Activated T-helper 2 cell treated with anti-CD3 and anti-CD28 coated beads, Interferon-gamma antibody, Interleukin-2, Interleukin-4, amounts not matched to agents 10 μg/mL and 5 μg/mL and 100 μg/mL, durations not matched to agents 14 hours and 24 hours and 36 hours (primary cell): ENCODE measurements at regions not wholly inside any gene's neighbourhood (a gene's known extent, or its start where the extent isn't known, plus 50 kb on each side); places are given as distances from the start of the nearest gene placed in this dataset.

Experiments
- DNase-seq: peaks from one replicate; pipeline ENCODE4 v3.0.0; 2021; ENCODE audit warnings: low spot score
- H3K27ac Mint-ChIP-seq: one replicate; pipeline ENCODE4 v1.8.0; 2021; ENCODE audit warnings: mixed read lengths
- H3K27me3 Mint-ChIP-seq: one replicate; pipeline ENCODE4 v1.8.0; 2021; ENCODE audit warnings: low read depth, mixed read lengths
- H3K36me3 Mint-ChIP-seq: one replicate; pipeline ENCODE4 v1.8.0; 2021; ENCODE audit warnings: low read depth, mixed read lengths
- H3K4me1 Mint-ChIP-seq: one replicate; pipeline ENCODE4 v1.8.0; 2021; ENCODE audit warnings: low read depth, mixed read lengths
- H3K4me3 Mint-ChIP-seq: one replicate; pipeline ENCODE4 v1.8.0; 2021; ENCODE audit warnings: low read depth, mild to moderate bottlenecking, moderate library complexity, mixed read lengths
- H3K9me3 Mint-ChIP-seq: one replicate; pipeline ENCODE4 v1.8.0; 2021; ENCODE audit warnings: mixed read lengths
- intact Hi-C: fragments of 100-400 bp; cut with micrococcal nuclease; formaldehyde crosslinking; loops from one replicate; pipeline ENCODE4 v1.15.1; 2023

- Mint-ChIP-seq H3K9me3 (no peaks in the 10 kb centered on the region), H3K4me3 (no peak overlapping the region), H3K4me1 (peaks cover 22% of the 10 kb centered on the region), H3K36me3 (no peaks in the 10 kb centered on the region), H3K27ac (no peak overlapping the region), H3K27me3 (no peaks in the 10 kb centered on the region)
- DNase-seq: no peak
- intact Hi-C loops: loop anchor here (2.0 to 5.0 kb wide), 5 partner anchors 46 to 420 kb away; partner anchors contain the start of genes RO60 and UCHL5
These were observed 122.0 kb downstream of the UCHL5 start for GRCh38 chr1:192937128-192937527.

DNA sequence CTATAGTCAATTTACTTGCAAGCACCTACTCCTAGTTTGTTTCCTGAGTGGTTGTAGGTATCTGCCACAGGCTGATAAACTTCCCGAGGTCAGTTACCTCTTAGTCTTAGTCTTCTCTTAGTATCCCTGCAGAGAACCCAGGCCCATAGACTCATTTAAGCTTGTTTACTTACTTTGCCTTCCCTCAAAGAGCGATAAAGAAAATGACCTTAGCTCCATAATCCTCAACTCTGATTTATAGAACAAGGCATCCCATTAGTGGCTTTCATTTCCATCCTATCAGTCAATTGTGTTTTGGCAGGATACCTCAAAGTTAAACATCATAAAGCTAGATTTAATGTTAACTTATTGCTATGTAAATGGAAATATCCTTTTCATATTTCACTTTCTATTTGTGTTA, 119.7 kb downstream of the UCHL5 start:
- Mint-ChIP-seq H3K9me3 (no peaks in the 10 kb centered on the region), H3K4me3 (no peak overlapping the region), H3K27me3 (no peaks in the 10 kb centered on the region), H3K4me1 (peaks cover 16% of the 10 kb centered on the region), H3K27ac (no peak overlapping the region), H3K36me3 (no peaks in the 10 kb centered on the region)
- no peak for DNase-seq
- intact Hi-C loops: loop anchor here (5.0 kb wide), 1 partner anchor 422 kb away; no protein-coding TSS in a partner anchor

- Mint-ChIP-seq H3K9me3 (no peaks in the 10 kb centered on the region), H3K27ac (no peak overlapping the region), H3K4me3 (no peak overlapping the region), H3K27me3 (no peaks in the 10 kb centered on the region), H3K36me3 (no peaks in the 10 kb centered on the region), H3K4me1 (peaks cover 15% of the 10 kb centered on the region)
- no peak for DNase-seq
- intact Hi-C loops: no loop called here
These were observed 118.5 kb downstream of the UCHL5 start for GRCh38 chr1:192940658-192941057.

DNA sequence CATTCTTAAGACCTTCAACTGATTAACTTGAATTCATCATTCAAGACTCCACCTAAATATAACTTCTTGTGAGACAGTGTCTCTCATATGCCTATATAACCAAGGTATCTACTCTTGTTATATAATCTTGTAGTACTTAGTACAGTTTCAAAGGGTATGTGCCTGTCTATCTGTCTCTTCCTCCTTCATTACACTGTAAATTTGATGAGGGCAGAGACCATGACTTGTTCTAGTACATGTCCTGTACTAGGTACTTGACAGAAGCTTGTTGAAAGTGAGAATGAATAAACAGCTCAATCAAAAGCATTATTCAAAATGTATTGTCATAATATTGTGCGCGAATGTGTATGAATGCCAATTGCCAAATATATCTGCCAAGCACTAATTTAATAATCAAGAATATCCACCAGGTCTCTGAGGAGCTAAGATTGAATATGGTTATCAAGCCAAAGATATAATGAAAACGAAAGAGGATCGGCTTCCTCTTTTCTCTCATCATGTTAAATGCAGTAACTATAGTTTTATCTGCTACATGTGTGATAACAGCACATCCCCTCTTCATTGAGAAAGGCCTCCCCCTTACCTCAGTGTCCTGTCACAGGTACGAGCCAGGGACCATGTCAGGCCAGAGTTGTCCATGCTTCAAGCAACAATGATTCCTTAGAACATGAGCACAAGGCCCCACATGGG, 117.3 kb downstream of the UCHL5 start:
- H3K9me3 Mint-ChIP-seq: no peaks in the 10 kb centered on the region
- H3K27me3 Mint-ChIP-seq: no peaks in the 10 kb centered on the region
- no peak overlapping the region for H3K27ac Mint-ChIP-seq

GRCh38 chr1:192943108-192943507, 116.1 kb downstream of the UCHL5 start:
- intact Hi-C loops: no loop called here
- H3K27me3 Mint-ChIP-seq: no peaks in the 10 kb centered on the region
- DNase-seq: no peak
- H3K4me1 Mint-ChIP-seq: no peaks in the 10 kb centered on the region
- no peaks in the 10 kb centered on the region for H3K9me3 Mint-ChIP-seq
- H3K36me3 Mint-ChIP-seq: no peaks in the 10 kb centered on the region
- H3K4me3 Mint-ChIP-seq: no peak overlapping the region
- no peak overlapping the region for H3K27ac Mint-ChIP-seq

More for the DNA sequence above, 117.3 kb downstream of the UCHL5 start:
- DNase-seq: no peak
- intact Hi-C loops: no loop called here
- Mint-ChIP-seq H3K4me1 (peaks cover 3% of the 10 kb centered on the region), H3K36me3 (no peaks in the 10 kb centered on the region), H3K4me3 (no peak overlapping the region)

GRCh38 chr1:192943522-192943921, 115.6 kb downstream of the UCHL5 start:
- no peak overlapping the region for H3K4me3 Mint-ChIP-seq
- no peak overlapping the region for H3K27ac Mint-ChIP-seq
- H3K36me3 Mint-ChIP-seq: no peaks in the 10 kb centered on the region
- H3K27me3 Mint-ChIP-seq: no peaks in the 10 kb centered on the region
- intact Hi-C loops: no loop called here
- no peaks in the 10 kb centered on the region for H3K4me1 Mint-ChIP-seq
- no peak for DNase-seq
- no peaks in the 10 kb centered on the region for H3K9me3 Mint-ChIP-seq

GRCh38 chr1:192945390-192946130, 113.6 kb downstream of the UCHL5 start:
- Mint-ChIP-seq H3K27me3 (no peaks in the 10 kb centered on the region), H3K36me3 (no peaks in the 10 kb centered on the region), H3K9me3 (no peaks in the 10 kb centered on the region), H3K4me3 (no peak overlapping the region), H3K27ac (no peak overlapping the region), H3K4me1 (no peaks in the 10 kb centered on the region)
- intact Hi-C loops: no loop called here
- no peak for DNase-seq

- Mint-ChIP-seq H3K36me3 (no peaks in the 10 kb centered on the region), H3K9me3 (no peaks in the 10 kb centered on the region), H3K27me3 (no peaks in the 10 kb centered on the region), H3K27ac (no peak overlapping the region), H3K4me3 (no peak overlapping the region), H3K4me1 (no peaks in the 10 kb centered on the region)
- DNase-seq: no peak
- intact Hi-C loops: no loop called here
These were observed 109.4 kb downstream of the UCHL5 start for GRCh38 chr1:192949783-192950182.

- no peaks in the 10 kb centered on the region for H3K4me1 Mint-ChIP-seq
- H3K27me3 Mint-ChIP-seq: no peaks in the 10 kb centered on the region
- H3K36me3 Mint-ChIP-seq: no peaks in the 10 kb centered on the region
- intact Hi-C loops: no loop called here
- DNase-seq: no peak
- H3K27ac Mint-ChIP-seq: no peak overlapping the region
- H3K9me3 Mint-ChIP-seq: no peaks in the 10 kb centered on the region
- H3K4me3 Mint-ChIP-seq: no peak overlapping the region
These were observed 108.2 kb downstream of the UCHL5 start for GRCh38 chr1:192950926-192951325.

GRCh38 chr1:192951691-192952460, 107.3 kb downstream of the UCHL5 start:
- intact Hi-C loops: no loop called here
- no peak overlapping the region for H3K27ac Mint-ChIP-seq
- no peak overlapping the region for H3K4me3 Mint-ChIP-seq
- H3K4me1 Mint-ChIP-seq: no peaks in the 10 kb centered on the region
- no peaks in the 10 kb centered on the region for H3K36me3 Mint-ChIP-seq
- H3K27me3 Mint-ChIP-seq: no peaks in the 10 kb centered on the region
- DNase-seq: no peak
- H3K9me3 Mint-ChIP-seq: no peaks in the 10 kb centered on the region

- intact Hi-C loops: no loop called here
- Mint-ChIP-seq H3K4me3 (no peak overlapping the region), H3K27me3 (no peaks in the 10 kb centered on the region), H3K4me1 (no peaks in the 10 kb centered on the region), H3K27ac (no peak overlapping the region), H3K9me3 (no peaks in the 10 kb centered on the region), H3K36me3 (no peaks in the 10 kb centered on the region)
- no peak for DNase-seq
These were observed 106.5 kb downstream of the UCHL5 start for GRCh38 chr1:192952646-192953045.

GRCh38 chr1:192954705-192955265, 104.4 kb downstream of the UCHL5 start:
- H3K9me3 Mint-ChIP-seq: no peaks in the 10 kb centered on the region
- peaks cover 2% of the 10 kb centered on the region for H3K4me1 Mint-ChIP-seq
- no peak overlapping the region for H3K27ac Mint-ChIP-seq
- no peaks in the 10 kb centered on the region for H3K36me3 Mint-ChIP-seq
- DNase-seq: no peak
- no peaks in the 10 kb centered on the region for H3K27me3 Mint-ChIP-seq
- no peak overlapping the region for H3K4me3 Mint-ChIP-seq
- intact Hi-C loops: no loop called here
